Stimulated activated naive CD4-positive, alpha-beta T cell (primary cell): ENCODE measurements at regions not wholly inside any gene's neighbourhood (a gene's known extent, or its start where the extent isn't known, plus 50 kb on each side); places are given as distances from the start of the nearest gene placed in this dataset.

ENCODE experiments used
- DNase-seq, 6 experiments: peaks; one replicate each; lab custom pipeline; 2025; lab: John Stamatoyannopoulos, UW

GRCh38 chr5:17893026-17893635, 258.9 kb downstream of the TAF11L14 start:
- DNase-seq: no peak

DNA sequence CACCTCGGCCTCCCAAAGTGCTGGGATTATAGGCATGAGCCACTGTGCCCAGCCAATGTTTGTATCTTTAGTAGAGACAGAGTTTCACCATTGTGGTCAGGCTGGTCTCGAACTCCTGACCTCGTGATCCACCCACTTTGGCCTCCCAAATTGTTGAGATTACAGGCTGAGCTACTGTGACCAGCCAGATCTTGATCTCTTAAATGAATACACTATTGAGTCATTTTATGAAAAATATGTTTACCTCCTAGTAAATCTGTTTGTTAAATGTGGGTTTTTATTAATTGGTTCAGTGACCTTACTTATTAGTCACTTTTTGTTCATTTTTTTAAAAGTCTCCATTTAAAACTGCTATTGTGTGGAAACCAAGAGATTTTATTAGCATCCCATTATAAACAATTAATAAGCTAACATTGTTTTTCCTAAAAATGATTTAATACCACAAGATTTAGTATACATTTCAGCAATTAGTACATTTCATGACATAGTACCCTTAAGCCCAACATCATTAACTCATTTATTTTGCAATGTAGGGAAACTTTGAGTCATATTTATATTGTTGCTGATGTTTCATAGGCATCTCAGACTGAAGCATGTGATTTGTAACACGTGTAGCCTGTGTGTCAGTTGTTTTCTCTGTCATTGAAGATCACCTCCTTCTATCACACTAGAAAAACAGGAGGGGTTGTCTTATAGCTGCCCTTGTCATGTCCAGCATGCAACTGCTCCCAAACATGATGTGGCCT, 261.2 kb downstream of the TAF11L14 start:
- no peak for DNase-seq

DNA sequence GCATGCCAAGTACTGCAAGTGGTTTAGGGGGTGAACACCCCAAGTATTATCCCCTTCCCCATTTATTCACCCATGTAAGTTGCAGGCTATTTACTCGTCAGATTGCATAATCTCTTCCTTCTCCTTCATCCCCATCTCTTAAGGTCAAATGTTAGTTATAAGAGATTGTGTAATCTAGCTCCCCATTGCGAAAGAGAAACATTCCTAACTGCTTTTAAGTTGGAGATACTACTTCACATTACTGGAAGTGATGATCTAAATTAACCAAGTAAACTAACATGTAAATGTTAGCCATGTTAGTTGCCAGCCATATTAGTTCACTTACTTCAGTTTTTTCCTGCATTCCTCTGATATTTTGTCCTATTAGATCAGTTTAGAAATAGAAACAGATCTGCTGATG, 262.3 kb downstream of the TAF11L14 start:
- no peak for DNase-seq

- no peak for DNase-seq
Observed at GRCh38 chr5:17897776-17898175, 263.5 kb downstream of the TAF11L14 start.

DNA sequence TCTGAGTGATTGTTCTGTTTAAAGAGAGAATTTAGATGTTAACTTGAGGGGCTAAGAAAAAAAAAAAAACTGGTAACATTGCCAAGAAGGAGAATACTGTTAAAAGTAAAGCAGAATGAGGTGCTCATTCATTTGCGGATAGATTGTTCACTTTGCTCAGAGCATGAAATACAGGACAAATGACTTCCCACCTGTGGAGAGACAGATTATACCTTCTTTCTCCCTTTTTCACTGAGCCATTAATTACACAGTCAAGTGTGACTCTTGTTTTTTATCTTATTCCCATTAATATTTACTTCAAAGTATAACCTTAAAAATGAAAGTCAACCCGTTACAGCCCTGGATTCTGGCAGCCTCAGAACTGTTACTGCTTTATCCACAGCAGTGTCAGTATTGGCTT, 264.5 kb downstream of the TAF11L14 start:
- DNase-seq: no peak

- no peak for DNase-seq
Observed at GRCh38 chr5:17907094-17907493, 272.8 kb downstream of the TAF11L14 start.

DNA sequence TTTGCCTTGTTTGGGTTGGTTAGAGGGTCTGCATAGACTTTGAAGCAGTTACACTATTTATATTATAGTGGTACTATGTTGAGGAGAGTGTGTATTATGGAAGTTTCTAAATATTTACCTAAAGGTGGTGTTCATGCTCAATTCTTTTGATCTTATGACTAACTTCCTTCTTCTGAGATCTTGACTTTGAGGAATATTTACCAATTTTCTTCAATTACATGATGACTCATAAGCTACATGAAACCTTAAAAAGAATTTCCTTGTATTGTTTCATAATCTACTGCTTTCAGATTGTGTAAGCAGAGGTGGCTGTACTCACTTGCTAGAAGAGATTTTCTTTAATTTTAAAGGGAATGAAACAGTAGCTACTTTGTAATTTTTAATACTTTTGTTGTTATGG, 276.1 kb downstream of the TAF11L14 start:
- DNase-seq: no peak

GRCh38 chr5:17912794-17913193, 278.5 kb downstream of the TAF11L14 start:
- DNase-seq: no peak

- no peak for DNase-seq
Observed at GRCh38 chr5:17916446-17916845, 282.2 kb downstream of the TAF11L14 start.

DNA sequence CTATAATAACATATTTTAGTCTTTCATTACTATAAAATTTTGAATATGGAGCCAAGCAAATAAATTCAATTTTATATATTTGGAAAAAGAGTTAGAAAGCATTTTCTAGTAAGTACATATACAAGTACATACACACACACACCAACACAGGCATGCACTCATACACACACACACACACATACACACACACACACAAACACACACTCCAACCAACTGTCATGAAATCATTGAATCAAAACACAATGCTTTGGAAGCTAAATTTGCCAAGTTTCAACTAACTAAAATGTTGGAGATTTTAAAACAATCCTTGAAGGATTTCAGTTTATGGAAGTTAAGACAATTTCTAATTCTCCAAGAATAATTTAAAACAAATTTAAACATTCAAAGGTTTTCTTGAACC, 283.2 kb downstream of the TAF11L14 start:
- DNase-seq: no peak

- no peak for DNase-seq
Observed at GRCh38 chr5:17918373-17919104, 284.3 kb downstream of the TAF11L14 start.

- no peak for DNase-seq
Observed at GRCh38 chr5:17925276-17925675, 291.0 kb downstream of the TAF11L14 start.

DNA sequence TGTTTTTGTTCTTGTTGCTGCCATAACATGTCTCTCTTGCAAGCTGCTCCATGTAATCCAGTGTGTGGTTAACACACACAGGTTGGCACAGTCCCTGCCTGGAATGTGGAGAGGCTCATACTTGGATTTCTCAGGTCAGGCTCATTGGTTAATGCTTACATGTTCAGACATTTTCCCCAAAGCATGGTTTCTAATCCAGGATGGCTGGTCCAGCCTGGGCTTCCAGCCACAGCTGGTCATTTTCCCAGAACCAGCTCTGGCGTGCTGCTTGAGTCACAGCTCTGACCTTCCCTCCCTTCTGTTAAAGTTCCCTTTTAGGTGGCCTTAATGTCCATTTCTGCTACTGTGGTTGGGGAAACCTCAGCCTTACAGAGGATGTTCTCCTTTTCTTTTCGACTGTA, 294.3 kb downstream of the TAF11L14 start:
- no peak for DNase-seq

- DNase-seq: no peak
Observed at GRCh38 chr5:17929171-17929570, 294.9 kb downstream of the TAF11L14 start.

- DNase-seq: no peak
Observed at GRCh38 chr5:17930346-17930745, 296.1 kb downstream of the TAF11L14 start.

DNA sequence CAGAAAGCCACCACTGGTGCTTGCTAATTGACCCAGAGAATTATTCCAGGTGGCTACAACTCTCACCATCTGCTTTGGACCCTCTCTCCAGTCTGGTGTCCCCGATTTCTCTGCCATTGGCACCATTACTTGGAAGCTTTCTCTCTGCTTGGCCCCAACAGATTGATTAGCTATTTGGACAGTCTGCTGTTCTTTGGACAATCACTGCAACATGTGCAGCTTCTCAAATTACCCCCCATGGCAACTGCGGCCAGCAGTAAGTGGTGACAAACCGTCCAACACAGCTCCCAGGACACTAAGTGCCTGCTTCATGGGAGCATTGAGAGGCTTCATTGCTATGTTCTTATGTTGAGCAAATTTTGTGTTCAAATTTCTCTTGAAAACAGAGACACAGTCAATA, 309.8 kb downstream of the TAF11L14 start:
- DNase-seq: no peak

- no peak for DNase-seq
Observed at GRCh38 chr5:17947029-17947428, 312.8 kb downstream of the TAF11L14 start.

DNA sequence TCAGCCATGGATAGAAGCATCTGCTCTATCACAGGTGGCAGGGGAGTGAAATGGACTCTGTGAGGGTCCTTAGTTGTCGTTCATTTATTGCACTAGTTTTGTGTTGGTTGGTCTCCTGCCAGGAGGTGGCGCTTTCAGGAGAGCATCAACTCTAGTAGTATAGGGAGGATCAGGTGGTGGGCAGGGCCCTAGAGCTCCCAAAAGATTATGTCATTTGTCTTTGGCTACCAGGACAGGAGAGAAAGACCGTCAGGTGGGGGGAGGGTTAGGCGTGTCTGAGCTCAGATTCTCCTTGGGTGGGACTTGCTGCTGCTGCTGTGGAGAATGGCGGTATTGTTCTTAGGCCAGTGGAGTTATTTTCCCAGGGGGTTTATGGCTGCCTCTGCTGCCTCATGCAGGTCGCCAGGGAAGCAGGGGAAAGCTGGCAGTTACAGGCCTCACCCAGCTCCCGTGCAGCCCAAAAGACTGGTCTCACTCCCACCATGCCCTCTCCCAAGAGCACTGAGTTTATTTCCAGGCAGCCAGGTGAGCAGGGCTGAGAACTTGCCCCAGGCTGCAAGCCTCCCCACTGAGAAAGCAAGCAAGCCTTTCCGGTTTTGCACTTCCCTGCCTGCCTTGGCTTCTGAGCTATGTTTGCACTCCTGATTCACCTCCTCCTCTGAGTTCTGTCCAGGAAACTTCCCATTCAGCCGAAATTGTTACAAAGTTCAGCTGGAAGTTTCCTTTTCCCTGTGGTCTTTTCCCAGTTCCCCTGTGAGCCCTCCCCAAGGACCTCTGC, 317.3 kb downstream of the TAF11L14 start:
- DNase-seq: no peak

- DNase-seq: no peak
Observed at GRCh38 chr5:17952231-17952630, 318.0 kb downstream of the TAF11L14 start.

DNA sequence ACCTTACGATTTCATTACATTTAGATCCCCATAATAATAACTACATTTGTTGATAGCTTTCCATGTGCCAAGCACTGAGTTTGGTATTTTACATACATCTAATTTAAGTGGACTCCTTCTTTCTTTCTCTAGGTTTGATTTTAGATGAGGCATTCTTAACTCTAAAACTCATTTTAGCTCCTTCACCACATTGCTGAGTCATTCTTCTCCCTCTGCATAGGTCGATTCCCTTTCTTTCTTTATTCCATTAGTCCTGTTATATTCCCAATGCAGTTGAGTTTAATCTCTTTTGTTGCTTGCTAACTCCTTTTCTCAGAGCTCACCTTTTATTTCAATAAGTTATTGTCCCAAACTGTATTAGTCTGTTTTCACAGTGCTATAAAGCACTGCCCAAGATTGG, 329.8 kb downstream of the TAF11L14 start:
- DNase-seq: no peak

GRCh38 chr5:17966640-17967402, 332.6 kb downstream of the TAF11L14 start:
- DNase-seq: no peak

GRCh38 chr5:17976404-17976803, 342.1 kb downstream of the TAF11L14 start:
- no peak for DNase-seq
